Activated T-cell treated with anti-CD3 and anti-CD28 coated beads for 48 hours (primary cell): ENCODE measurements at regions not wholly inside any gene's neighbourhood (a gene's known extent, or its start where the extent isn't known, plus 50 kb on each side); places are given as distances from the start of the nearest gene placed in this dataset.

Experiments used
- DNase-seq: peaks from one replicate; pipeline ENCODE4 v3.0.0-alpha.2; 2020; ENCODE audit warnings: low read depth

DNA sequence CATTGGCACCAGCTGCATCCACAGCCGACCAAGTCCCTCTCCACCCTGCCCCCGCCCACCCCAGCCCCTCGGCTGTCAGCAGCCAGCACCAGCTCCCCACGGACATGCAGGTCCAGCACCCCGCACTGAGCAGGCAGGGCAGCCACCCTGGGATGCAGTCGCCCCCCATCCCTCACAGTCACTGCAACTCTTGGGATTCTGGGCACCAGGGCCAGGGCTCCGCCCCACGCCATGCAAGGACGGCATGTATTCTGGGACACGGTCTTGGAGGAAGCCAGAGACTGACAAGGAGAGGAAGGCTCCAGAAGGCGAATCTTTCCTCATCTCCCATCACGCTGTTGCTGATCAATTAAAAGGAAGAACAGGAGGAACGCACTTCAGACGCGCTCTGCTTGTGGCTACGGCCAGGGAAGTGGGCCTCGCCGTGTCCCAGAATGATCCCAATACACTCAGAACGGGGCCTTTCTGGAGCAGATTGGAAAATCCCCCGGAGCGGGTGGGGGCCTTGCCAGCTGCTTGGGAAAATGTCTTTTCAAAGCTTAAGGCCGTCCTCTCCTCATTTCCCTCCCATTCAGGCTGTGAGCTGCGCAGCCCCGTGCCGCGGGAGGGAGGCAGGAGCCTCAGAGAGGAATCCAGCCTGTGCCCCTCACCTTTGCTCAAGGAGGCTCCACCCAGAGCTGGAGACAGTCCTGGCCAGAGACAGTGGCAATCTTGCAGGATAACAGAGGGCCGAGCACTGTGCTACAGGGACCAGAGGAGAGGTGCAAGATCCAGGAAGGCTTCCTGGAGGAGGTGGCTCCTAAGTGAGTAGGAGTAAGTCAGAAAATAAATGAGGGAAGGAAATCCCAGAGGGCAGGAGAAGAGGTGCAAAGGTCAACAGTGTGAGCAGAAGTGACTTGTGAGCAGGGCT lies 54.1 kb upstream of the DIO3 start:
- DNase-seq, result no peak

- DNase-seq, result no peak
Measured at GRCh38 chr14:101507836-101508150, 53.5 kb upstream of the DIO3 start.

DNA sequence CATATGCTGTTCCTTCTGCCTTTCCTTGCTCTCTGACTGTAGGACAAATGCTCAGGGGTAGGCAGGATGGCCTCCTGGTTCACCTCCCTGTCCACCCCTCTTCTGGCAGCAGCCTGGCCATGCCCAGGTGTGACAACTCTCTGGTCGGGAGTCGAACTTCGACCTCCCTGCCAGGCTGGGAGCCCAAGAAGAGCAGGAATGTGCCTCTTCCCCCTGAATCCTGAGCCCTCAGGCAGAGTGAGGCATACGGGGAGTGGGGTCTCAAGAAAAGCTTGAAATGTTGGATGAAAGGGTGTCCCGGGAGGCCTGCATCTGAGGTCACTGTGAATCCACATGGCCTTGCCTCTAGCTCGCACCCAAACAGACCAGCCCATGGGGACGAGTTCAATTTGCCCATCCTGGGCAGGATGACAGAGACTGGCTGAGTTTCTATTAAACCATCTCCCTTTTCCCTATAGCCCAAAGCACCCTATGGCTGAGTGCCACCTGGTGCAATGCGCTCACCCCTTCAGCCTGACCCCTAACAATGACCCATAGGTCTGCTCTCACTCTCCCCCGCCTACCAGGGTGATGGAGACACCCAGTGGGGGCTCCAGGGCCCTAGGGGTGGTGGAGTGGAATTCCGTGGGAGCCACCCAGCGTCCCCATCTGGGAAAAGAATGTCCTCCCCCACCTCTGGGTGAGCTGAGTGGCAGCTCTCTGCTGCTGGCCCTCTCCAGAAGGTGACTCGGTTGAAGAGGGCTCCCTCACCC lies 52.9 kb upstream of the DIO3 start:
- no peak for DNase-seq

- no peak for DNase-seq
Measured at GRCh38 chr14:101508948-101509729, 52.2 kb upstream of the DIO3 start.

DNA sequence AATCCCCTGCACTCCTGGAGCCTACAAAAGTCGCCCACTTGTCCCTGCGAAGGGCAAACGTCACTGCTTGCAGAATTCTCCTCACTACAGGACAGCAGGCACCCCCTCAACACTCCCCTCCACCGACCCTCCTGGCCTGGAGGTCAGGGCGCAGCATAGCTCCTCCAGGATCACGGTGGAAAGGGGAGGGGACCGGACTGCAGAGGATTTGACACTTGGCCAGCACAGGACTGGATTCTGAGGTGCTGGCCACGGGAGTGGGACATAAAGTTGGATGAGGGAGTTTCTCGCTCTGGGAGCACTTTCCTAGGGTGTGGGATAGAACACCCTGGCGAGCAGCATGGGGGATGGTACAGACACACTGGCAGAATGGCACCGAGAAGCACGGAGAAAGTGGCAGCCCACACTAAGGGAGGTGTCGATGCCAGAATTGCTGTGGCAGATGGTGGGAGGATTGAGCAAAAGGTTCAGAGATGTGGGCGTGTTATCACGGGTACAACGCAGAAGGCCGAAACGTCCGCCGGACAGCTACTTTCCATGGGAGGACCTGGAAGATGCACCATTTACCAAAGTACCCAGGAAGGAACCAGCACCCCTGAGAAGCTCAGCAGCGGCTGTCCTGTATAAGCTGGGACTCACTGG lies 51.4 kb upstream of the DIO3 start:
- no peak for DNase-seq

DNA sequence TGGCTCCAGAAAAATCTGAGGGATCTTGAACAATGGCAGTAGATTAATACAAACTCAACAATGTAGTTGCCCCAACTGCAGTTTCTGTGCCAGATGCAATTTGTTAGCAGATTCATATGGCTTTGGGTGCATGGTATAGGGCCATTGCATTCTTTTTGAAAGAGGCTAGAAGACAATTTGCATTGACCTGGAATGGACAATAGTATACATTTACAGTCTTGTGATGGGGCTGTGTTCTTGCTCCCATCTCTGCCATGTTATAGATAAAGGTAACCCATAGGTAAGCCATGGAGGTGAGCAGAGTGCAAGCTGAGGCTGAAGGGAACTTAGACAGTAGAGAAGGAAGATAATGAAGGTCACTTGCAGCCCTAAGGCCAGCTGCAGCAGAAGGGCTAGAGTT lies 50.1 kb upstream of the DIO3 start:
- no peak for DNase-seq
